H7 (cell line): ENCODE measurements at regions not wholly inside any gene's neighbourhood (a gene's known extent, or its start where the extent isn't known, plus 50 kb on each side); places are given as distances from the start of the nearest gene placed in this dataset.

ENCODE experiments used
- DNase-seq: peaks from one replicate; pipeline ENCODE4 v3.0.0; 2012
- H3K27me3 ChIP-seq: 2 replicates; pipeline ENCODE4 v1.6.0; 2011; ENCODE audit warnings: mild to moderate bottlenecking, low read length; ENCODE audit not compliant: control insufficient read depth, insufficient read depth
- H3K36me3 ChIP-seq: replicated peaks from 2 replicates; pipeline ENCODE4 v1.5.1; 2011; ENCODE audit warnings: low read length; ENCODE audit not compliant: control insufficient read depth, insufficient read depth
- H3K4me3 ChIP-seq: 2 replicates; pipeline ENCODE4 v1.5.1; 2011; ENCODE audit warnings: low read depth, mild to moderate bottlenecking, control low read depth, low read length, moderate library complexity; ENCODE audit not compliant: insufficient read depth

- H3K27me3 ChIP-seq: no peaks in the 10 kb centered on the region
- H3K4me3 ChIP-seq: no peak overlapping the region
- DNase-seq: no peak
- H3K36me3 ChIP-seq: no peaks in the 10 kb centered on the region
Measured at GRCh38 chr5:105453216-105453807, 1890.7 kb upstream of the NUDT12 start.

- Histone ChIP-seq H3K4me3 (no peak overlapping the region), H3K27me3 (no peaks in the 10 kb centered on the region), H3K36me3 (no peaks in the 10 kb centered on the region)
- DNase-seq: no peak
Measured at GRCh38 chr5:105448271-105448670, 1885.7 kb upstream of the NUDT12 start.

GRCh38 chr5:105430516-105430915 is 1867.9 kb upstream of the NUDT12 start:
- Histone ChIP-seq H3K27me3 (no peaks in the 10 kb centered on the region), H3K36me3 (no peaks in the 10 kb centered on the region), H3K4me3 (no peak overlapping the region)
- DNase-seq: no peak

- no peak for DNase-seq
- Histone ChIP-seq H3K4me3 (no peak overlapping the region), H3K36me3 (no peaks in the 10 kb centered on the region), H3K27me3 (no peaks in the 10 kb centered on the region)
Measured at GRCh38 chr5:105428451-105429380, 1866.1 kb upstream of the NUDT12 start.

GRCh38 chr5:105414067-105414466 is 1851.5 kb upstream of the NUDT12 start:
- H3K27me3 ChIP-seq: no peaks in the 10 kb centered on the region
- no peaks in the 10 kb centered on the region for H3K36me3 ChIP-seq
- H3K4me3 ChIP-seq: no peak overlapping the region
- no peak for DNase-seq

GRCh38 chr5:105413406-105413990 is 1850.9 kb upstream of the NUDT12 start:
- Histone ChIP-seq H3K4me3 (no peak overlapping the region), H3K27me3 (no peaks in the 10 kb centered on the region), H3K36me3 (no peaks in the 10 kb centered on the region)
- DNase-seq: no peak

DNA sequence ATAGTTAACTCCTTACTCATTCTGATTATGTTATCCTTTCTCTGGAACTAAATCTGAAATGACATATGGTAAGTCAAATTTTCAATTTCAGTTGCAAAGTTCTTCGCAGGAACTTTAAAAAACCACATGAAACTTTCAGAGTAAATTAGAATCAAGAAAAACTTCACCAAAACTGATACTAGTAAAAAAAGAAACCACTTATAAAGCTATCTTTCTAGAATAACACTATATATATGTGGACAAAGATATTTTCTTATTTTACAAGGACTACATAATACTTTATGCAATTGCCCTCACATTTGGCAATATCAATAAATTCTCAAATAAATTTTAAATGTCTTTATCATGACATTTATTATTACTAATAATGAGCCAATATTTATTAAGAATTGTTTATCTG is 1847.1 kb upstream of the NUDT12 start:
- no peak for DNase-seq

DNA sequence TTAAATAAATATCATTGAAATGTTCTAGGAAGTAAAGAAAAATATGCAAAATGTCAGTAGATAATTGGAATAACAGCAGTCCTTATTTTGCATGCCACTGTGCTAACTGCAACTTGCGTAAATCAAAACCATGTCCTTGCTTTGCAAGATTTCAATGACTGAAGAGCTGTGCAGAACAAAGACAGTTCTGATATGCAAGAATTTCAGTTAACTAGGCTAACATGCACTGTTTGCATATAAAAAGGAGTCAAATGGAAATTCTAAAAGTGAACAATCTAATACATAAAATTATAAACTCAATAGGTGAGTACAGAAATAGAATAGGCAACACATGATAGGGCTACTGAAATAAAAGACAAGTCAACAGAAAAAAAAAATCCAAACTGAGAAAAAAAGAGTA is 1844.6 kb upstream of the NUDT12 start:
- no peak for DNase-seq
- no peaks in the 10 kb centered on the region for H3K27me3 ChIP-seq

More for the DNA sequence above, 1847.1 kb upstream of the NUDT12 start:
- no peak overlapping the region for H3K4me3 ChIP-seq
- H3K36me3 ChIP-seq: no peaks in the 10 kb centered on the region
- no peaks in the 10 kb centered on the region for H3K27me3 ChIP-seq

GRCh38 chr5:105397749-105398148 is 1835.2 kb upstream of the NUDT12 start:
- Histone ChIP-seq H3K36me3 (no peaks in the 10 kb centered on the region), H3K27me3 (no peaks in the 10 kb centered on the region), H3K4me3 (no peak overlapping the region)
- no peak for DNase-seq

More for the DNA sequence above, 1844.6 kb upstream of the NUDT12 start:
- H3K4me3 ChIP-seq: no peak overlapping the region
- no peaks in the 10 kb centered on the region for H3K36me3 ChIP-seq

- H3K4me3 ChIP-seq: no peak overlapping the region
- no peak for DNase-seq
- H3K27me3 ChIP-seq: no peaks in the 10 kb centered on the region
- H3K36me3 ChIP-seq: no peaks in the 10 kb centered on the region
Measured at GRCh38 chr5:105392710-105393149, 1830.1 kb upstream of the NUDT12 start.

DNA sequence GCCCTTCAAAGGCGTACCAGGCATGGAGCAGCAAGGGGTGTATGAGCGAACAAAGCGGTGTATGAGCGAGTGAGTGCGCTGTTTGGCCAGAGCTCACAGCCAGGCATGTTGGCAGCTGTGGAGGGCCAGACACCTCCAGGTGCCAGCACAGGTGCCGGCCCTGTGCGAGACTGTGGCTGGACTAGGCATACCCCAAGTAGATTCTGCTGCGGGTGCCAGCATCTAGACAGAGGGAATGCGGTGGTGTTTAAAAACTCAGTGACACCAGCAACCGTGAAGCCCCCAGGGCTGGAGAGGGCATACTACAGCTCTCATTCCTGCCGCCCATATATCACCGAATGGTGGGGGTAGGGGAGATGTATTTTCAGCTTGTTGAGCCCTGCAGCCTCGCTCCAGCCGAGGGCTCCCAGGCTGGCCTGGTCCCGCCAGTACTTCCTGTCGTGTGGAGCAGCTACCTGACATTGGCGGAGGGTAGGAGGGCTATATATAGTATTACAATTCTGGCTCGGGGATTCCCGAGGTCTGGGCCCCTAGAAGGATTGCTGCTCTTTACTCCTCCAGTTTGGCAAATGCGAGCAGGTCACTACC is 1829.6 kb upstream of the NUDT12 start:
- no peak overlapping the region for H3K4me3 ChIP-seq
- peak; percentile 2 for DNase-seq
- no peaks in the 10 kb centered on the region for H3K27me3 ChIP-seq
- H3K36me3 ChIP-seq: no peaks in the 10 kb centered on the region

GRCh38 chr5:105380126-105380525 is 1817.5 kb upstream of the NUDT12 start:
- no peak for DNase-seq
- Histone ChIP-seq H3K27me3 (no peaks in the 10 kb centered on the region), H3K36me3 (no peaks in the 10 kb centered on the region), H3K4me3 (no peak overlapping the region)

GRCh38 chr5:105371169-105371568 is 1808.6 kb upstream of the NUDT12 start:
- no peak for DNase-seq
- no peaks in the 10 kb centered on the region for H3K36me3 ChIP-seq
- H3K4me3 ChIP-seq: no peak overlapping the region
- H3K27me3 ChIP-seq: no peaks in the 10 kb centered on the region

DNA sequence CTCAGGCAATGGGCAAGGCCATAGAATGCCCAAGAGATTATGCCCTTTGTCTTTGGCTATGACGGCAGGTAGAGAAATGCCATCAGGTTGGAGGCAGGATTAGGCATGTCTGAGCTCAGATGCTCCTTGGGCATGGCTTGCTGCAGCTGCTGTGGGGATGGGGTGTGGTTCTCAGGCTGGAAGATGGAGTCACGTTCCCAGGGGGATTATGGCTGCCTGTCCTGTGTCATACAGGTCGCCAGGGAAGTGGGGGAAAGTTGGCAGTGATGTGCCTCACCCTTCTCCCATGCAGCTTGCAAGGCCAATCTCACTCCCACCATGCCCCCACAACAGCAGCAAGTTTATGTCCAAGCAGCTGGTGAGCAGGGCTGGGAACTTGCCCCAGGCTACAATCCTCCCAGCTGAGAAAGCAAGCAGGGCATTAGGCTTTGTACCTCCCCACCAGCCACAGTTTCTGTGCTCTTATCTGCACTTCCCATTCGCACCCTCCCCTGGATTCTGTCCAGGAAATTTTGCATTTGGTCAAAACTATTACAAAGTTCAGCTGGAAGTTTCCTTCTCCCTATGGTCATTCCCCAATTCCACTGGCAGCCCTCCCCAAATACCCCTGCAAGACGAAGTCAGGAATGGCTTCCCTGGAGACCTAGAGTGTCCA is 1788.0 kb upstream of the NUDT12 start:
- Histone ChIP-seq H3K27me3 (no peaks in the 10 kb centered on the region), H3K4me3 (no peak overlapping the region), H3K36me3 (no peaks in the 10 kb centered on the region)
- DNase-seq: no peak
